Renal pelvis (tissue), 1 donor: ENCODE measurements at regions not wholly inside any gene's neighbourhood (a gene's known extent, or its start where the extent isn't known, plus 50 kb on each side); places are given as distances from the start of the nearest gene placed in this dataset.

Experiments
- DNase-seq: peaks from one replicate; pipeline ENCODE4 v3.0.0-alpha.2; 2013

- DNase-seq = no peak
Measured at GRCh38 chr1:185581020-185581419, 153.2 kb upstream of the HMCN1 start.

GRCh38 chr1:185578293-185578692, 155.9 kb upstream of the HMCN1 start:
- DNase-seq = no peak

GRCh38 chr1:185574139-185574875, 159.9 kb upstream of the HMCN1 start:
- no peak for DNase-seq

GRCh38 chr1:185573677-185574076, 160.5 kb upstream of the HMCN1 start:
- no peak for DNase-seq

- DNase-seq = no peak
Measured at GRCh38 chr1:185573162-185573561, 161.0 kb upstream of the HMCN1 start.

GRCh38 chr1:185570962-185571361, 163.2 kb upstream of the HMCN1 start:
- DNase-seq = no peak

GRCh38 chr1:185568155-185569123, 165.8 kb upstream of the HMCN1 start:
- no peak for DNase-seq

- no peak for DNase-seq
Measured at GRCh38 chr1:185567440-185567839, 166.8 kb upstream of the HMCN1 start.

GRCh38 chr1:185566995-185567394, 167.2 kb upstream of the HMCN1 start:
- no peak for DNase-seq

GRCh38 chr1:185565302-185565701, 168.9 kb upstream of the HMCN1 start:
- no peak for DNase-seq

GRCh38 chr1:185564816-185565215, 169.4 kb upstream of the HMCN1 start:
- no peak for DNase-seq

- no peak for DNase-seq
Measured at GRCh38 chr1:185562461-185563359, 171.5 kb upstream of the HMCN1 start.

GRCh38 chr1:185561629-185562028, 172.6 kb upstream of the HMCN1 start:
- DNase-seq = no peak

GRCh38 chr1:185560760-185561159, 173.4 kb upstream of the HMCN1 start:
- DNase-seq = no peak

GRCh38 chr1:185559684-185560331, 174.4 kb upstream of the HMCN1 start:
- DNase-seq = no peak

- no peak for DNase-seq
Measured at GRCh38 chr1:185559151-185559550, 175.0 kb upstream of the HMCN1 start.

GRCh38 chr1:185556561-185556960, 177.6 kb upstream of the HMCN1 start:
- DNase-seq = no peak

- DNase-seq = no peak
Measured at GRCh38 chr1:185555743-185556142, 178.4 kb upstream of the HMCN1 start.

GRCh38 chr1:185551008-185551407, 183.2 kb upstream of the HMCN1 start:
- no peak for DNase-seq

GRCh38 chr1:185549906-185550305, 184.3 kb upstream of the HMCN1 start:
- DNase-seq = no peak

GRCh38 chr1:185546029-185546428, 188.2 kb upstream of the HMCN1 start:
- DNase-seq = no peak
